ENCODE measurements at regions not wholly inside any gene's neighbourhood (a gene's known extent, or its start where the extent isn't known, plus 50 kb on each side); places are given as distances from the start of the nearest gene placed in this dataset.
"Not testable (repeated sequence)": the region's sequence is repeated elsewhere in the genome, so short reads cannot be mapped to it uniquely, and the experiment has no call there.

DNA sequence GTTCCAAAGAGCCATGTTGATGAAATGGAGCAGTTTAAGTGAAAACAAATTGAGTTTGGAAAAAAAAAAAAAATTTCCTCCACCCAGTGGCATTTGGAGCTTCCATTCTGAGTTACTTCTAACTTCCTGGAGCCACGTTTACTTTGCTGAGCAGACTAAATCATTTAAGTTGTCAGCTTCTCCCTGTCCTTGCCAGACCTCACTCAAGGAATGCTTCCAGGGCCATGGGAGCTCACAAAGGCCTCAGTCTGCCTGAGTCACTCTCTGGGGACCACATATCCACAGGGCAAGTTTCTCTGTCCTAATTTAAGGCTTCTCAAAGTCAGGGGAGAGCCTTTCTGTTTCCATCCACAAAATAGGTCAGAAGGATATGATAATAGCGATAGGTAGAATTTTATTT is 210.3 kb upstream of the TNC start:
- DNase-seq (ENCODE audit: extremely low read depth, low read depth) = peak; percentile 12
- TF ChIP-seq, protein P1, sequence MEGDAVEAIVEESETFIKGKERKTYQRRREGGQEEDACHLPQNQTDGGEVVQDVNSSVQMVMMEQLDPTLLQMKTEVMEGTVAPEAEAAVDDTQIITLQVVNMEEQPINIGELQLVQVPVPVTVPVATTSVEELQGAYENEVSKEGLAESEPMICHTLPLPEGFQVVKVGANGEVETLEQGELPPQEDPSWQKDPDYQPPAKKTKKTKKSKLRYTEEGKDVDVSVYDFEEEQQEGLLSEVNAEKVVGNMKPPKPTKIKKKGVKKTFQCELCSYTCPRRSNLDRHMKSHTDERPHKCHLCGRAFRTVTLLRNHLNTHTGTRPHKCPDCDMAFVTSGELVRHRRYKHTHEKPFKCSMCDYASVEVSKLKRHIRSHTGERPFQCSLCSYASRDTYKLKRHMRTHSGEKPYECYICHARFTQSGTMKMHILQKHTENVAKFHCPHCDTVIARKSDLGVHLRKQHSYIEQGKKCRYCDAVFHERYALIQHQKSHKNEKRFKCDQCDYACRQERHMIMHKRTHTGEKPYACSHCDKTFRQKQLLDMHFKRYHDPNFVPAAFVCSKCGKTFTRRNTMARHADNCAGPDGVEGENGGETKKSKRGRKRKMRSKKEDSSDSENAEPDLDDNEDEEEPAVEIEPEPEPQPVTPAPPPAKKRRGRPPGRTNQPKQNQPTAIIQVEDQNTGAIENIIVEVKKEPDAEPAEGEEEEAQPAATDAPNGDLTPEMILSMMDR (IDR thresholded peaks at IDR 0.05; ENCODE audit: low read depth, low read length) = no peak

DNA sequence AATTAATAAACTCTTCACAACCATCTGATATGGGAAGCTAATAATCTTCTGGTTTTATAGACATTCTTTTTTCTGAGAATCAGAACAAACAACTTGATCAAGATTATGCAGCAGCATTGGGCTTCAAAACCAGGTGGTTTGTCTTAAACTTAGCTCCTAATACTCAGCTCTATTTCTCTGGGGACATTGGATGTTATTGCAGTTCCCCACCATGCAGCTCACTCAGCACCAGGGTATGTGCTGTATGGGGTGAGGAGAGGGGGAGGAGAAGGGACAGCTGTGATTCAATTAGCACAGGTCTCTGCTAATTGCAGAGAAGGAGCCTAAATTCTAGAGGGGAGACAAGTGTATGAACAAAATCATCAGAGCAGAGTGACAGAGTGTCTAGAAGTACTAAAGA is 210.7 kb upstream of the TNC start:
- TF ChIP-seq, protein P1 (IDR thresholded peaks at IDR 0.05; ENCODE audit: low read depth, low read length) = no peak
- DNase-seq (ENCODE audit: extremely low read depth, low read depth) = no peak

DNA sequence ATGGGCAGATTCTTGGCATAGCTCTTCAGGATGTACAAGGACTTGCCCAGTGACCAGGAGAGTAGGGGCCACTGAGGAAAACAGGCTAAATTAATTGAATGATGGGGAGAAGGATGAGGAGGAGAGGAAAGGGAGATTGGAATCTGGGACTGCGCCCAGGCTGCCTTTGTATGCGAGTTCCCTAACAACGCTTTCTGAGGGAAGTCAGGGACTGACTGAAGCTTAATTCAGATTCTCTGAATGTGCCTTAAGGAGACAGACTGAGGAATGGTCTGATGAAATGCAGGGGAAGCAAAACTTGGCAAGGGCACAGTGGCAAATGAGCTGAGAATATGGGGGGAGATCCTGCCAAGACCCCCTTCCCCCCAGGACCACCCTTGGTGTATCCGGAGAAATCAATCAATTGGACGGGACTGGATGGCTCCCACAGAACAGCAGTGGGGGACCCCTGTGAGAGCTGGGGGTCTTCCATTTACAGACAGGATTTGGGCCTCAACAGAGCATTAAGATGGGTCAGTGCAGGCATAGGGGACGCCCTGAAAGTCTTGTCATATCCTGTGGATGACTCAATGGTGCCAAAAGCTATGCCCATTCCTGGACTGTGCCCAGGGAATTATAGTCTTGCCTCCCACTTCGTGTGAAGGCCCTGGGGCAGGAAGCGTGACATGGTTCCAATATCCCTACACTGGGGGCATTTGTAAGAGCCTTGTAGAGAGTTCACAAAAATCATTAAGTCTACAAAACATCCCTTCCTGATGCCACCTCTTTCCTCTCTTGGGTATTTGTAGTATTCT is 215.5 kb upstream of the TNC start:
- TF ChIP-seq, protein P1 (IDR thresholded peaks at IDR 0.05; ENCODE audit: low read depth, low read length) = no peak
- DNase-seq (ENCODE audit: extremely low read depth, low read depth) = no peak

DNA sequence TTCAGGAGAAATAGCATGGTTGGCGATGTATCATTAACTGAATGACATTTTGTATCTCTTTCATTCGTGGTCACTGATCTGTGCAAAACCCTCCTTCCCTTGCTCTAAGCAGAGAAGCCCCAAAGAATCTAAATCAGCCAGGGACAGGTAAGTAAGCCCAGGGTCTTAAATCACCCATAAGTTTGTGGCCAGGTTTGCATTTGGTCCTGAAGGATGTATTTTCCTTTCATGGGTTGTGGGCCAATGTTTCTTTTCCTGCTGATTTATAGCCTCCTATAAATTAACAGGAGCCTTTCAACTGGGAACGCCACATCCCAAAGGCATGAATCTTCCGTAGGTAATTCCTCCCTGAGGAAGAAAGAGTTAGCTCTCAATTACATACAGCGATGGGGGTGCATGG is 217.5 kb upstream of the TNC start:
- no peak for DNase-seq (ENCODE audit: extremely low read depth, low read depth)
- TF ChIP-seq, protein P1 (IDR thresholded peaks at IDR 0.05; ENCODE audit: low read depth, low read length) = no peak

DNA sequence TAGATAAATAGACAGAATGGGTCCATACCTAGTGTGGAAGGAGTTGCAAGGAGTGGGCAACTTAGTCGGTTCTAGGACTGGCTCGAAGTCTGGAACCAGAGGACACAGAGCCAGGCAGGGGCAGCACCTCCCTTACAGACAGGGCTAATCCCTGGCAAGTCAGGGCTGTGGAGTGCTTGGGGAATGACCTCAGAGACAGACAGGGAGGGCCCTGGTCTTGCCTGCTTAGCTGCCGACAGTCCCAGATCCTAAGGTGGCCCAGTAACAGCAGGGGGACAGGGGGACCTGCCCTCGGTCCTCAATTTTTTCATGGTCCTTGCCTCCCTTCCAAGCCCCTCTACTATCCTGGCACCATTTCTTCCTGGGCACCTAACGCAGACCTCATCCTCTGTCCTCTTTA is 222.4 kb upstream of the TNC start:
- TF ChIP-seq, protein P1 (IDR thresholded peaks at IDR 0.05; ENCODE audit: low read depth, low read length) = no peak
- DNase-seq (ENCODE audit: extremely low read depth, low read depth) = no peak

DNA sequence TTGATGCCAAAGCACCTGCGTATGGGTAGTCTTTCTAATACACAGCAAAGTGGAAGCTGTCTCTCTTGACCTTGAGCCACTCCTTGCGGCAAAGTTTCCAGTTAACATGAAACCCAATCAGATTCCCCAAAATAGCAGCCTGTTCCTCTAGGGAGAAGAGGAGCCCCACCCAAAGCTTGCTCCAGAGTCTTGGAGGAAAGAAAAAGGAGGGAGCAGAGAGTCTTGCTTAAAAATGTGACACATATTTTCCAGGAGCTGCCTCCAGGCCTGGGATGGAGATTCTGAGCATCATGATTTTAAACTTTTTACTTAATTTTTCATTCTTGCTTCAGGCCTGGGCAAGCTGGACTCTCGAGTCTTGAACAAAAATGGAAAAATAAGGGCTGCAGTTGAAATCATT is 223.5 kb upstream of the TNC start:
- DNase-seq (ENCODE audit: extremely low read depth, low read depth) = no peak
- TF ChIP-seq, protein P1 (IDR thresholded peaks at IDR 0.05; ENCODE audit: low read depth, low read length) = no peak

DNA sequence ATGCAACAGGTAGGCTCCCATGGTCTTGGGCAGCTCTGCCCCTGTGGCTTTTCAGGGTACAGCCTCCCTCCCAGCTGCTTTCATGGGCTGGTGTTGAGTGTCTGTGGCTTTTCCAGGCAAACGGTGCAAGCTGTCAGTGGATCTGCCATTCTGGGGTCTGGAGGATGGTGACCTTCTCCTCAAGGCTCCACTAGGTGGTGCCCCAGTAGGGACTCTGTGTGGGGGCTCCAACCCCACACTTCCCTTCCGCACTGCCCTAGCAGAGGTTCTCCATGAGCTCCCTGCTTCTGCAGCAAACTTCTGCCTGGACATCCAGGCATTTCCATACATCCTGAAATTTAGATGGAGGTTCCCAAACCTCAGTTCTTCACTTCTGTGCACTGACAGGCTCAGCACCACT is 229.8 kb upstream of the TNC start:
- not testable (repeated sequence) for DNase-seq (ENCODE audit: extremely low read depth, low read depth)

DNA sequence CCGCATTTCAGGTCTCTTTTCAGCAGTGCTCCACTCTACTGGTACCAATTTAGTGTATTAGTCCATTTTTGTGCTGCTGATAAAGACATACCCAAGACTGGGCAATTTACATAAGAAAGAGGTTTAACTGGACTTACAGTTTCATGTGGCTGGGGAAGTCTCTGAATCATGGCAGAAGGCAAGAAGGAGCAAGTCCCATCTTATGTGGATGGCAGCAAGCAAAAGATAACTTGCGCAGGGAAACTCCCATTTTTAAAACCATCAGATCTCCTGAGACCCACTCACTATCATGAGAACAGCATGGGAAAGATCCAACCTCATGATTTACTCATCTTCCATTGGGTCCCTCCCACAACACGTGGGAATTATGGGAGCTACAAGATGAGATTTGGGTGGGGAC is 231.0 kb upstream of the TNC start:
- DNase-seq (ENCODE audit: extremely low read depth, low read depth) = not testable (repeated sequence)

Measured in AG09319 (cell line).